Fibroblast of lung (primary cell): ENCODE measurements at regions not wholly inside any gene's neighbourhood (a gene's known extent, or its start where the extent isn't known, plus 50 kb on each side); places are given as distances from the start of the nearest gene placed in this dataset.

Experiments used
- CTCF ChIP-seq, 2 donors: IDR thresholded peaks in 1 of 2; conservative IDR thresholded peaks in 1 of 2; 1 replicate in 1 of 2; 2 replicates in 1 of 2; pipeline ENCODE4 v1.5.1; 2011 to 2012; ENCODE audit warnings: low read length in 2 of 2, control low read depth in 1 of 2, inconsistent platforms in 1 of 2, low read depth in 1 of 2, mild to moderate bottlenecking in 1 of 2
- EZH2 ChIP-seq: IDR thresholded peaks from 2 replicates; pipeline ENCODE4 v1.5.1; 2012; ENCODE audit warnings: low read length, control low read depth, mild to moderate bottlenecking; ENCODE audit errors: missing control alignments

GRCh38 chr6:105935416-105935815 lies 150.7 kb upstream of the PRDM1 start:
- TF ChIP-seq CTCF (conservative IDR thresholded peaks at IDR 0.05 in 1 of 2, IDR thresholded peaks at IDR 0.05 in 1 of 2; ENCODE audit: low read depth in 1 of 2, low read length in 2 of 2) (no peak), EZH2 (no peak)
